ENCODE measurements at regions not wholly inside any gene's neighbourhood (a gene's known extent, or its start where the extent isn't known, plus 50 kb on each side); places are given as distances from the start of the nearest gene placed in this dataset.
"Not testable (repeated sequence)": the region's sequence is repeated elsewhere in the genome, so short reads cannot be mapped to it uniquely, and the experiment has no call there.

DNA sequence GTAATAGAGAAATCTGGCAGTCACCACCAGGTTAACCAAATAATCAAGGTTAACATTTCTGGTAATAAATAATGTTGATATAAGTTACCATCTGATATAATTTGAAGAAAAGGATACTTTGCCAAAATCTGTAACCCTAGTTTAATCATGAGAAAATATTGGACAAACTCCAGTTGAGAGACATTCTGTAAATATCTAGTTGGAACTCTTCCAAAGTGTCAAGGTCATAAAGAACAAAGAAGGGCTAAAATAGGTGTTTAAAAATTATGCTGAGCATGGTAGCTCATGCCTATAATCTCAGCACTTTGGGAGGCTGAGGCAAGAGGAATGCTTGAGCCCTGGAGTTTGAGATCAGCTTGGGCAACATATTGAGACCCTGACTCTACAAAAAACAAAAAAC lies 253.3 kb downstream of the MRPS30 start:
- DNase-seq, result no peak

- no peak for DNase-seq
Measured at GRCh38 chr5:45081082-45081481, 272.3 kb downstream of the MRPS30 start.

DNA sequence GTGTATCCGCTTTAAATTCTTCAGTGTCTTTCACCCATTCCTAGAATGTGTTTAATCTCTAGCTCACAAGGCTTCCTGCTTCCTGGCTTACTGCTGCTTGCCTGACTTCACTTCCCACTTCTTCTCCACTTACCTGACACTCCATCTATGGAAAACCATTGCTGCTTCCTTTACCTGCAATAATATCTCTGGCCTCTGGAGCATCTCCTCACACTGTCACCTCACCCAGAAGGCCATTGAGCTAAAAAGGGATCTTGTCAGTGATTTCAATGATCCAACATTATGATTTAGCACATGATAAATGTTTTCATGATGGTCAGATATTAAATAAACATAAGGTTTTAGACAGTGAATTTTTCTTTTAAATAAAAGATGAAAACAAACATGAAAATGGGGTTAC lies 281.1 kb downstream of the MRPS30 start:
- DNase-seq, result no peak

DNA sequence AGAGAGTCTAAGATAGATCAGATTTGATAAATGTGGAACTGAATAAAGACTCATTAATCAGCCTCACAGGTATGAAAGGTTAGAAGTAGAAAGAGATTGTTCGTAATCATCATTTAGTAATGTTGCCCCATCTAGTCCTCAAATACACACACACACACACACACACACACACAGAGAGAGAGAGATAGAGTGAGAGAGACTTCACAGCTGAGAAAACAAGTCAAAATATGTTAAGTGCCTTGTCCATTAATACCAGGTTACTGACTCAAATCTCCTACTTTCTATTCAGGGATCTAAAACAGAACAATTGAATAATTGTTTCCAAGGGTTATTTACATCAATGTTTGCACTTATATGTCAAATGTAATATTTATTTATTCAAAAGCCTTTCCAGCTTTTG lies 284.6 kb downstream of the MRPS30 start:
- no peak for DNase-seq

GRCh38 chr5:45094876-45095440 lies 286.2 kb downstream of the MRPS30 start:
- no peak for DNase-seq

DNA sequence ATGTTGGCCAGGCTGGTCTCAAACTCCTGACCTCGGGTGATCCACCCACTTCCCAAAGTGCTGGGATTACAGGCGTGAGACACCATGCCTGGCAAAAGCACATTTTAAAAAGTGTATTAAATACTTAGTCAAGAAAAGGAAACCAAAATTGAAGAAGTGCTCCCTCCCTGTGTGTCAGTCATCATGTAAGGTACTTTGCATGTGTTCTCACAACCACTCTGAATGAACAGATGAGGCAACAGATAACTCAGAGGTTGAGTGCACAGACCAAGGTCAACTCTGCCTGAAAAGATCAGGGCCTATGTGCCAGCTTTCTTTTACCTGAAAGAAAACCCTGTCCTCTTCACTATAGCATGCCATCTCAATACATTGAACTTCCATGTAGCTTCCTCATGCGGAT lies 289.7 kb downstream of the MRPS30 start:
- no peak for DNase-seq

DNA sequence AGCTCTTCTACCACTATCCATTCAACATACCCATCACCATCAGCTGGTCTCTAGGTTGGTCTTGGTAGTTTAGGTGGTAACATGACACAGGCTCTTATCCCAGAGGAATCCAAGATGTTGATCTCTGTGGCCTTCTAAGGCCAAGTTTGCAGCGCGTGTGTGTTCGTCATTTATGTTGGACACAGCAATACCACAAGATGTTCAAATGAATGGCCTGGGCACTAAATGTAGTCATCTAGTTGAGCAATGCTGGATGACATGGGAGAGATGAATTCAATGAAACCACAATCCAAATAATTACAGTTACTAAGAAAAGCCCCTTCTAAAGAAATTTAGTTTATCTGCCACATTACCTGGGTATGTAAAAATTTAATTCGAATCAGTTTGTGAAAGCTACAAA lies 292.4 kb downstream of the MRPS30 start:
- DNase-seq, result no peak

- no peak for DNase-seq
Measured at GRCh38 chr5:45105491-45105994, 296.8 kb downstream of the MRPS30 start.

DNA sequence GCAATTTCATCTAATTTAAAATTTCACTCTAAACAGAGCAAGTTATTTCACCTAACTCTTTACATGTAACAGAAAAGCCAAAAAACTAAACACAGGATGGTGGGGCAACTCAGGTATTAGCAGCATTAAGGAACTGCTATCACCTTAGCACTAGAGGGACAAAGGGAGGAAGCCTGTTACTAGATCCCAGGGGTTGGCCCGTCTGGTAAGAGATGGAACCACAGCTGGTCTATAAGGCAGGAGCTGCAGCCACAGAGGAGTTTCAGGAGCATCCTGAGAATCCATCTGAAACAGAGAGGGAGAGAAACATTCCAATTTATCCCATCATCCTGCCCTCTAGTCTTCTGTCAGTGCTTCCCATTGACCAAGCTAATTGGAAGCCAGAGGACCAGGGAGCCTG lies 300.3 kb downstream of the MRPS30 start:
- no peak for DNase-seq

DNA sequence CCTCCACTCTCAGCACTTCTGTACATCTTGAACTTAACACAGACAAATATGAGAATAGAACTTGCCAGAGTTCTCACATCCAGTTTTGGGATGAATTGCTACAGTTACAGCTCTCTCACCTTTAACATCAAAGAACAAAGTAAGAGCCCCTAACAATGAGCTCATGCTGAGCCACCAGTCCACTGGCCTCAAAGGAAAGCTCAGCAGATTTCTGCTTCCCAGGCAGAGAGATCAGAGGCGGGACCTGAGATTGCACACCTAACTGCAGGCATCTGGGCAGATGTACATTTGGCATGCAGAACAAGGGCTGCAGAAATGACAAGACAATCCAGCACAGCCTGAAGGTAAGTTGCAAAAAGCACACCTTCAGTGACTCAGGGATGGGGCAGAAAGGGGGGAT lies 300.9 kb downstream of the MRPS30 start:
- DNase-seq, result no peak

DNA sequence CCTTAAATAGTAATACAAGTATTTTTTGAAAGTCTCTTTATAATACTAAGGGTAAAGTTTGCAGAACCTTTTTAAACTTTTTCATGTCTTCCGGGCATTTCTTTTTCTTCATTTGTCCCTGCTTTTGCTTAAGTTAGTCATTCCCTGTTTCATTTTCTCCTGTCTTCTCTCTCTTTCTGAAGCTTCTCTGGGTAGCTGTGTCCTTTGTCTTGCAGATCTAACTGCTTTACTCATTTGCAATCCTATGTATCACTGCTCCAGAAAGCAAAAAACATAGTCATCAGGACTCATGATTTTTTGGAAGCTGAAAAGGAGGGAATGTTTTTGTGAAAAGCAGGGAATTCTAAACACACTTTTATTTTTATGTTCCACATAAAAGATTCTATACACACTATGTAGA lies 301.7 kb downstream of the MRPS30 start:
- no peak for DNase-seq

DNA sequence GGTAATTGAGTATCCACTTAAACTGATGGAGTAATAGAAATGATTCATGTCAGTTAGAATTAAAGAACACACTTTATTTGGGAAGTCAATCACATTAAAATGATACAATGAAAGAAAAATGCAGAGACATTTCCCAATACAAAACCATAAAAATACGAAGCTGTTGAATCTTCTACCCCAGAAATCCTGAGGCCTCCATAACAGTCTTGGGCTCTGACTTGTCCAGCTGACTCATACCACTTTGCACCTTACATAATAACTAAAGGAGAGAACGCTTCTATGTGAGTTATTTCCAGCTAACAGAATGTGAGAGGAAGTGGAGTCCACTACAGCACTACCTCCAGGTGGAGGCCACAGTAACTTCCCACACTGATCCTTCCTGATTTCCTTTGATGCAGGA lies 305.0 kb downstream of the MRPS30 start:
- no peak for DNase-seq

GRCh38 chr5:45132972-45133371 lies 324.2 kb downstream of the MRPS30 start:
- no peak for DNase-seq

DNA sequence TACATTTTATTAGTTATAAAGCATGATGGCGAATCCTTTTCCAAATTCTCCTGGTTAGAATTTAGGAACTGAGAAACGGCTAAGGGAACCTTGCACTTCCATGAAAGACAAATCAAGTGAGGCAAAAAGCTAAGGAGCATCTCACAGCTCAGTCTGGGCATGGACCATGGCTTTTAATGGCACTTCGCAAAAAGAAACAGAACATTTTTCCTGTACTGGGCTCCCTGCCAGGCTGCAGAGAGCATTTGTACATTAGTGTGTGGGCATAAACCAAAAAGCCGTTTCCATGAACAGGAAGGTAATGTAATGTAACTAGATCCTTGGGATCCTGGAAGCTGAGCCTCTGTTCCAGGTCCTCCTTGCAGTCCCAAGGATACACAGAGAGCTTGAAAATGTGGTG lies 354.2 kb downstream of the MRPS30 start:
- no peak for DNase-seq

- DNase-seq, result no peak
Measured at GRCh38 chr5:45171563-45171962, 362.8 kb downstream of the MRPS30 start.

DNA sequence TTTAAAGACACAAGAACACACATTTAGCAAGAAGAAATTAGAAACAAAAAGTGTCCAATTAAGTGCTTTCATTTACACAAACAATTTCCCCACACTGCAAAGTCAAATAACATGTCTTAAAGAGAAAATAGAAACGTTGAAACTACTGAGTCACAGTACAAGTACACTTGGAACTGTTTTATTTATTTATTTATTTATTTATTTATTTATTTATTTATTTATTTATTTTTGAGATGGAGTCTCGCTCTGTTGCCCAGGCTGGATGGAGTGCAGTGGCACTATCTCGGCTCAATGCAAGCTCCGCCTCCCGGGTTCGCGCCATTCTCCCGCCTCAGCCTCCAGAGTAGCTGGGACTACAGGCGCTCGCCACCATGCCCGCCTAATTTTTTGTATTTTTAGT lies 363.9 kb downstream of the MRPS30 start:
- not testable (repeated sequence) for DNase-seq

GRCh38 chr5:45179686-45180085 lies 370.9 kb downstream of the MRPS30 start:
- no peak for DNase-seq

DNA sequence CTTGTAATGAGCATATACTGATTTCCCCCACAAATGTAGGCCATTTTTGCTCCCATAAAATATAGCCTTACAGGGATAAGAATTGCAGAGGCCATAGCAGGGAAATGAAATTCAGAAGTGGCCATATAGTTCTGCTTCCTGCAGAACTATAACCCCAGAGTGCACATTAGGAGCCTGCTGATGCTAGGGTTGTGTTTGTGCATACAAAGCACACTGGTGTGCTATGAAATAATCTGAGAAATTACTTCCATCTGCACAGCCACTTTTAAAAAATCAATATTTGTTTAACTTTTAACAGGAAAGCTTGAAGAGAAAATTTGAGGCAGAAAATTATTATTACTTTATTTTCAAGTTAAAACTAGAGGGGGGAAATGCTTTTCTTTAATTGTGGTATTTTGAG lies 380.3 kb downstream of the MRPS30 start:
- no peak for DNase-seq

GRCh38 chr5:45189481-45189880 lies 380.7 kb downstream of the MRPS30 start:
- no peak for DNase-seq

- no peak for DNase-seq
Measured at GRCh38 chr5:45195026-45195425, 386.3 kb downstream of the MRPS30 start.

Measured in activated CD4-positive, alpha-beta T cell treated with anti-CD3 and anti-CD28 coated beads, Interleukin-2, amount 50 U/mL, for 16 hours (primary cell).